ENCODE measurements at regions not wholly inside any gene's neighbourhood (a gene's known extent, or its start where the extent isn't known, plus 50 kb on each side); places are given as distances from the start of the nearest gene placed in this dataset.

GRCh38 chr4:152224721-152225420 is 311.0 kb downstream of the FBXW7 start:
- TF ChIP-seq, protein P1, sequence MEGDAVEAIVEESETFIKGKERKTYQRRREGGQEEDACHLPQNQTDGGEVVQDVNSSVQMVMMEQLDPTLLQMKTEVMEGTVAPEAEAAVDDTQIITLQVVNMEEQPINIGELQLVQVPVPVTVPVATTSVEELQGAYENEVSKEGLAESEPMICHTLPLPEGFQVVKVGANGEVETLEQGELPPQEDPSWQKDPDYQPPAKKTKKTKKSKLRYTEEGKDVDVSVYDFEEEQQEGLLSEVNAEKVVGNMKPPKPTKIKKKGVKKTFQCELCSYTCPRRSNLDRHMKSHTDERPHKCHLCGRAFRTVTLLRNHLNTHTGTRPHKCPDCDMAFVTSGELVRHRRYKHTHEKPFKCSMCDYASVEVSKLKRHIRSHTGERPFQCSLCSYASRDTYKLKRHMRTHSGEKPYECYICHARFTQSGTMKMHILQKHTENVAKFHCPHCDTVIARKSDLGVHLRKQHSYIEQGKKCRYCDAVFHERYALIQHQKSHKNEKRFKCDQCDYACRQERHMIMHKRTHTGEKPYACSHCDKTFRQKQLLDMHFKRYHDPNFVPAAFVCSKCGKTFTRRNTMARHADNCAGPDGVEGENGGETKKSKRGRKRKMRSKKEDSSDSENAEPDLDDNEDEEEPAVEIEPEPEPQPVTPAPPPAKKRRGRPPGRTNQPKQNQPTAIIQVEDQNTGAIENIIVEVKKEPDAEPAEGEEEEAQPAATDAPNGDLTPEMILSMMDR (conservative IDR thresholded peaks at IDR 0.05), result no peak
- no peak for TF ChIP-seq ZFX (IDR thresholded peaks at IDR 0.05)
